ENCODE measurements at regions not wholly inside any gene's neighbourhood (a gene's known extent, or its start where the extent isn't known, plus 50 kb on each side); places are given as distances from the start of the nearest gene placed in this dataset.
A peak's percentile ranks its signal among the peaks of the same experiment; 100 is the strongest.
"Not testable (repeated sequence)": the region's sequence is repeated elsewhere in the genome, so short reads cannot be mapped to it uniquely, and the experiment has no call there.

DNA sequence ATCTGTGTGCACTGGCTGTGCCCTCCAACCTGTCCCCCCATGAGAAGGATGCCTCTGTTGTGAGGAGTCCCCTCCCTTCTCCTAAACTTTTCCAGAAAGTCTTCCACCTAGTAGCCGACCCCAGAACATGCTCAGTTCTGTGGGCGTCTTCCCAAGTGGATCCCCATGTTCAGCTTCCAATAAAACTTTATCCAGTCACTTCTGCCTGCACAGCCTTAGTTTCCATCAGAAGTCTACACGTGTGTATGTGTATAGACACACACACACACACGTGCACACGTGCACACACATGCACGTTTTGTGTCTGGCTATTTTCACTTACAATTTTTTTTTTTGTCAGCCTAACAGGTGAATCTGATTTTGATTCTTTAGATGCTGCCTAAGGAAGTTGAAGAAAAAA is 115.1 kb downstream of the RTP5 start:
- no peak for DNase-seq

DNA sequence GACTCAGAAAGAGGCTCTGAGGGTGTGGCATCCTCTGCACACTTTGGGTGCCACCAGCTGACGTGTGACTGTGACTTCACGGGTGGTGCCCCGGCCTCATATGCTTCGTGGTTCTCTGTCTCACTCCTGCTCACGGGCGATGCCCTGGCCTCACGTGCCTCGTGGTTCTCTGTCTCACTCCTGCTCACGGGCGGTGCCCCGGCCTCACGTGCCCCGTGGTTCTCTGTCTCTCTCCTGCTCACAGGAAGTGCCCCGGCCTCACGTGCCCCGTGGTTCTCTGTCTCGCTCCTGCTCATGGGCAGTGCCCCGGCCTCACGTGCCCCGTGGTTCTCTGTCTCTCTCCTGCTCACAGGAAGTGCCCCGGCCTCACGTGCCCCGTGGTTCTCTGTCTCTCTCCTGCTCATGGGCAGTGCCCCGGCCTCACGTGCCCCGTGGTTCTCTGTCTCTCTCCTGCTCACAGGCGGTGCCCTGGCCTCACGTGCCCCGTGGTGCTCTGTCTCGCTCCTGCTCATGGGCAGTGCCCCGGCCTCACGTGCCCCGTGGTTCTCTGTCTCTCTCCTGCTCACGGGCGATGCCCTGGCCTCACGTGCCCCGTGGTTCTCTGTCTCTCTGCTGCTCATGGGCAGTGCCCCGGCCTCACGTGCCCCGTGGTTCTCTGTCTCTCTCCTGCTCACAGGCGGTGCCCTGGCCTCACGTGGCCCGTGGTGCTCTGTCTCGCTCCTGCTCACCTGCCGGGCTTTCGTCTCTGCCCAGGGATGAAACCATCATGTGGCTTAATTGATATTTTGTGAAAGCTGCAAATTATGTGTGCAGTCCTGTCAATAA is 115.8 kb downstream of the RTP5 start:
- DNase-seq = peak in 4 of 5 donors; percentile 5 to 69 (median 48)

DNA sequence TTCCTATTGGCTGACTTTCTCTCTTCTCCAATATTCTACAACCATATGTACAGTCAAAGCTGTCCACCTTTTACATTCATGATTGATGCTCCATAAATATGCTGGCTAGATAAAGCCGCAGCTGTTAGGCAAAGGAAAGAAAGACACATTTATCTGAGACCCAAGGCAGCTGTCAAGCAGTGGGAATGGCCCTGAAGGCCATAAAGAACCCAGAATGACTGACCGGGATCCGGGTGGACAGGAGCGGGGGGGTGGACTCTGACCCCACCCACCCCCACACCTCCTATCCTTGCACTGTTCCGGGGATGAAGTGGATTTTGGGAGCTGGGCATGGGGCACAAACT is 116.4 kb downstream of the RTP5 start:
- no peak for DNase-seq

DNA sequence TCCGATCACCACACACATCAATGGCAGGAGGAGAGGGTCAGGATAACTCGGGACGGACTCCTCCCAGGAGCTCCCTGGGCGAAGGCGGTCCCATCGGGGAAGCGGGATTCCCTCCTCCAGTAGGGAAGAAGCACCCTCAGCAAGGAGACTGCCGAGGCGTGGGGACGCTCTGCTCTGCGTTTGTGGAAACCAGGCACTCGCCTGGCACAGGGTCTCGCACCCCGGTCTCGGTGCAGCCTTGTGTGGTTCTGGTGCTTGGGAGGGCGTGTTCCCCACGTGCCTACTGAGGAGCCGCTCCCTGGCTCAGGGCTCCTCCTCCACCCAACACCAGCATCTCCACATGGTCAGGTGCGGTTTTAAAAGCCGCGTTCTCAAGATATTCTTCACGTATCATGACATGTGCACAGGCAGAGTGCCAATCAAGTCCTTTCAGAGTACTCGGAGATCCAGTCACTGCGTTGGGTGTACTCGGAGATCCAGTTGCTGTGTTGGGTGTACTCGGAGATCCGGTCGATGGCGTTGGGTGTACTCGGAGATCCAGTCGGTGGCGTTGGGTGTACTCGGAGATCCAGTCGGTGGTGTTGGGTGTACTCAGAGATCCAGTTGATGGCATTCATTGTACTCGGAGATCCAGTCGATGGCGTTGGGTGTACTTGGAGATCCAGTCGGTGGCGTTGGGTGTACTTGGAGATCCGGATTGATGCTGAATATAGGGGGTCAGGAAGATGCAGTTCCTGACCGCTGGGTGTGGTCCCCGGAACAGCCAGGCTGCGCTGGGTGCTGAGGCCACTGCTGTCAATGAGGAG is 117.5 kb downstream of the RTP5 start:
- no peak for DNase-seq

DNA sequence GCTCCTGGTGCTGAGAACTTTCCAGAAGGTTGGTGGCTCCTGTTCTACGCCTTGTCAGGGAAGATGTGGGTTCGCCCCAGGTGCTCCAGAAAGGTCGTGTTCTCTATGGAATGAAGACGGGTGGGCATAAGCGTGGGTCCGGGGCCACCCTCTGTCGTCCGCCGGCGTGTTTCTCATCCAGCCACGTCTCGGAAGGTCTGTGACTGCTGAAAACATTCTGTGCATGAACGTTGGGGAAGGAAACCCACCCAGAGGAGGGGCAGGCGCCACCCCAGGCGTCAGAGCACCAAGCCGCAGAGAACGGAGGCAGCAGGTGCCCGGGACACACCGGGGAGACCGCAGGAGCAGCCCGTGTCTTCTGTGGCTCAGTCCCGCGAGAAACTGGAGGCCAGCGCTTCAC is 118.2 kb downstream of the RTP5 start:
- no peak for DNase-seq

DNA sequence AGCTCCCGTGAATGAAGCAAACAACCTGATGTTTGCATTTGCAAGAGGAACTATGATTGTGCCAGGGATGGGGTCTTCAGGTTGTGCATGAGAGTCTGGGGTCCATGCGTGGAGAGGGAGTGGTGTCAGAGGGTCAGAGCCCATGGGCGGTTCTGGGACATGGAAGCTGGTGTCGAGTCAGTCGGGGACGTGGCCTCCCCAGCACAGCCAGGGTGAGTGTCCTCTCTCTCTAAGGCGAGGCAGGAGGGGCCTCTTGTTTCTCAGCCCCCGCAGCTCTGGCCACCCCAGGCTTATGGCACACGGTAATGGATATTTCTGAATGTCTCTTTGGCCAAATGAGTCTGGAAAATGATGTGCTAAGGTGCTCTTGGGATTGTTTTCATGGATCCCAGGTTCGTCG is 118.6 kb downstream of the RTP5 start:
- DNase-seq = no peak

DNA sequence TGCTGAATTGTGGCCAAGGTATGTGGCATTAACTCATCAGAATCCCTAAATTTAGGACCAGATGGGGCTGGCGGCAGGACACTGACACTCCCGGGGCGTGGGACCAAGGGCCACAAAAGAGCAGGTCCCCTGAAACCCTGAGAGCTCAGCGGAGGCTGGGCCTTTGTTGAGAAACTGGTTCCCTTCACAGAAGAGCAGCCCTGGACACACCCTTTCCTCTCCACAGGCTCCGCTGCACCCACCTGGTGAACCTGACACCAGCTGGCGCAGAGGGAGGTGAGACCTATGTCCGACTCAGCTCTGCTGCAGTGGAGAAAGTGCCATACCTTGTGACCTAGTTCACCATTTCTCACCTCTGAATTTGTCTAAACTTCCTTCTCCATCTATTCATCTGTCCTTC is 119.5 kb downstream of the RTP5 start:
- DNase-seq = no peak

DNA sequence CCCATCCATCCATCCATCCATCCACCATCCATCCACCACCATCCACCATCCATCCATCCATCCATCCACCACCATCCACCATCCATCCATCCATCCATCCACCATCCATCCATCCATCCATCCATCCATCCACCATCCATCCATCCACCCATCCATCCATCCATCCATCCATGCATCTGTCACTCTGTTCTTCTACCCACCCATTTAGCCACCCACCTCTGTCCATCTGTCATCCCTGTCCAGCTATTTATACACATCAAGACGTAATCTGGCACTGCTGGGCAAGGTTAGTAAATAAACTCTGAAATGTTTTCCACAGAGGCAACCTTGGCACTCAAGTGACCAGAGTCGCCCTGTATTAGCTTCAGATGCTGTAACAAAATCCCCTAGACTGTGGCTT is 120.9 kb downstream of the RTP5 start:
- DNase-seq = no peak

DNA sequence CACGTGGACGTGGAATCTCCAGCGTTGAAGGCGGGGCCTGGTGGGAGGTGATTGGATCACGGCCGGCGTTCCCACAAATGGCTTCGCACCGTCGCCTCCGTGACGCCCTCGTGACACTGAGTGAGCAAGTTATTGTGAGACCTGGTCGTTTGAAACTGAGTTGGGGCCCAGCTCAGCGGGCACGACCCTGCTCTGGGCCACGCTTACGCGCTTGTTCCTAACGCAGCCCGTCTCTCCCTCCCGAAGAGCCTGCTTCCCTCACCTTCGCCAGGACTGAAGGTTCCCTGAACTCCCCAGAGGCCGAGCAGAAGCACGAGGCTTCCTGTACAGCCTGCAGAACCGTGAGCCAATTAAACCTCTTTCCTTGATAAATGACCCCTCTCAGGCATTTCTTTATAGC is 121.8 kb downstream of the RTP5 start:
- DNase-seq = no peak

DNA sequence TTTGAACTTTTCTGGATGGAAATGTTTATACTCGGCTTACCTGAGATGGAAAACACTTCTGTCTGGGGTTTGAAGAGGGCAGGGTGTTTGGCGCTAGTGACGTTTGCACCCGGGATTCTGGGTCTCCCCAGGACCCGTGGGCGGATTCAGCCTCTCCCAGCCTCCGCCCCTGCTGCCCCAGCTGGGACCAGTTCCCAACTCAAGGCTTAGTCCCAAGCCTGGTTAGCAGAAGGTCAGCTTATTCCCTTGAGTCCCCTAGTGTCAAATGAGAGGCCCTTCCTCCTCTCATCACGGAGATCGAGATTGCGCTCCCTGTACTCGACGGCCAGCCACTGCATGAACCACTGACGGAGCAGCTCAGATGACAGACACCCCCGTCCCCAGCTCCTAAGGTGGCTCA is 123.2 kb downstream of the RTP5 start:
- DNase-seq = no peak

DNA sequence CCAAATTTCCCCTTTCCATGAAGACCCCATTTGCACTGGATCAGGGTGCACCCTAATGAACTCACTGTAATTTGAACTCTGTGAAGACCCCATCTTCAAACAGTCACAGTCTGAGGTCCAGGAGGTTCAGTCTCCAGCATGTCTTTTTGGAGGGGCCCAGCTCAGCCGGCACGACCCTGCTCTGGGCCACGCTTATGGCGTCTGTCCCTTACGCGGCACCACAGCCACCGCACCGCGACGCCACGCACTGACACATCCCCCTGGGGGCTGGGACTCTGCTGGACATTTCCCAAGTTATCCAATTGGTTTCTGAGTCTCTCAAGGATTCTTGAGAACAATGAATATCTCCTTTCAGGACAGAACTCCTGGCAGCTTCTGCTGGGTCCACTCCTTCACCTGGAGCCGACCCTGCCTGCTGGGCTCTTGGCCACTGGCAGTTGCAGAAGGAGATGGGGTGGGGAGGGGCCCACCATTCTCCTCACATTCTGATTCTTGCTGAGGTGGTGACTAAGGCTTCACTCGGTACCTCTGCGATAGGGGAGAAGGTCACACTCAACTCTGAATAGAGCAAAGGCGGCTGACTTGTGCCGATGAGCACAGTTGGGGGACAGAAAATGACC is 124.0 kb downstream of the RTP5 start:
- no peak for DNase-seq

DNA sequence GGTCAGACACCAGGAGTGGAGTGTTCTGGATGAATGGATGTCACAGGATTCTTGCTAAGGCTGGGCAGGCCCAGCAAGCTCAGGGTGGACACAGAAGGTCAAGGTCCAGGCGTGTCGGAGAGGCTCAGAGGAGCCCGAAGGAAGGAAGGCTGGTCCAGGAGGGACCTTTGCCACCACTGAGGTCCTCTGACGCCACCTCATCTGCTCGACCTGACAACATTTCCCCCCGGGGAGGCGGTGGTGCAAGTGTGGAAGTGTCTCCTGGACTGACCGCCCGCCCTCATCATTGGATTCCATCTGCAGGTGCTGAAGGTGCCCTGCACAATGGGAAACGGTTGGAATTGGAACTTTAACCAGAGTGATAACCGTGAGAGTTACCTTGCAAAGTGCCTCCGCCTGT is 124.6 kb downstream of the RTP5 start:
- no peak for DNase-seq

DNA sequence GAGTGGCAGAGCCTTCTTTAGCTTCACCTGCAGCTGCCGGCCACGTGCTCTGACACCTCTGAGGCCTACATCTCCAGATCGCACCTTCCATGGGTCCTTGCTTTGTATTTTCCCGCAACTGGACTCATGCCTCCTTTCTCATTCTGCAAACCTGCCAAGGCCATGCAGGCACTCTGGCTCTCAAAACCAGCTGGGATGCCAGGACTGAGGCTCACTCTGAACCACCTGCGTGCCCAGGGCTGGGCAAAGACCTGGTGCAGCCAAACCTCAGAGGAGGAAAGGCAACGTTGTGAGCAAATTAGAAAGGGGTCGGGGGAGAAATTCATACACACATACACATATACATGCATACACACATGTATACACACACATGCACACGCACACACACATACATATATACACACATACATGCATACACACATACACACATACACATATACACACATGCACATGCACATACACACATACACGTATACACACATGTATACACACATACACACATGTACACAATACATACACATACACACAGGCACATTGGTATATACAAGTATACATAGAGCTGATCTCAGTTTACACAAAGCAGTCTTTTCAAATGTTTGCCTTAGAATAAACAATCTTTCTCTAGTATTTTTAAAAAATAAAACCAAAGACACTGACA is 125.2 kb downstream of the RTP5 start:
- no peak for DNase-seq

DNA sequence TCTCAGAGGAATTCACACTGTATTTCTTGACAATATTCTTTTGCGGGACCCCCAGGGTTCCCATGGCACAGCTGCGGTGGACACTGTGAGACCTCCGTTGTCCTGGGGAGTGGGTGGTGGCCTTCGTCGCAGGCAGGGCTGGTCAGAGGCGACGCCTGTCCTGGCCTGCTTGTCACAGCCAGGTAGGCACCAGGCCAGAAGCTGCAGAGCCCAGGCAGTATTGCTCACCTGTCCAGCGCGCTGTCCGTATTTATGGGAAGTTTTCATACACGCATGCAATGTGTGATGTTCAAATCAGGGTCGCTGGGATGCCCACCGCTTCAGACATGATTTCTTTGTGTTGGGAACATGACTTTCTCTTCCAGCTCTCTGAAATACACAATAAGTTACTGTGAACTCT is 126.6 kb downstream of the RTP5 start:
- no peak for DNase-seq

DNA sequence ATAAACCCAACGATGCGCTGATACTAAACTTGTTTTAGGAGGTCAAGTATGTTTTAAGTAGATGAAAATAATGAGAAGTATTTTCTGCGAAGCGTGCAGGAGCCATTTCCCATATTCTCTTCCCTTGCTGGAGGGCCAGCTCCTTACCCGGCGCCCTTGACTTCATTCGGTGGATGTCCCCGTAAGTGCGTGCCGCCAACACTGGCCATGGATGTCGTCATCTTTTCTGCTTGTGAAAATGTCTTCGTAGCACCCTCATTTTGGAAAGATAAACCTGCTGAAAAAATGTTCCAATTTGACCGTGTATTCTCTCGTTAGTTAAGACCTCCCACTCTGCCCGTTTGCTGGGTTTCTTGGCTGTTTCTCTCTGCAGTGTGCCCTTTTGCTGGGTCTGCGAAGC is 127.5 kb downstream of the RTP5 start:
- DNase-seq = no peak

DNA sequence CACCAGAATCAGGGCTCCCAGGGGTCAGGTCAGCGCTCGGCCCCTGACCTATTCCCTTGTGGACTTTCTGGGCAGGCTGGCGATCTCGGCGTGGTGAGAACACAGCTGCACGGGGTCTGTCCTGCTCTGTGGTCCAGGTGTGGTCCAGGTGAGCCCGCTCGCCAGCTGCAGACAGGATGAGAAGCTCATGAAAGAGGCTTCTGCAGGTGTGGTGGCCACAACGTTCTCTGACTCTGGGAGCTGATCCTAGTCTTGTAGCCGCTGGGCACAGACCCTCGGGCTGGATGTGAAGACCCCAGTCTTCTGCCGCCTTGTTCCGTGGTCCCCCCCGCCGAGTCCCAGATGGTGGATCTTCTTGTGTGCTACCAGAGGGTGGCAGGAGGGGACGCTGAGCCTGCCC is 129.7 kb downstream of the RTP5 start:
- no peak for DNase-seq

DNA sequence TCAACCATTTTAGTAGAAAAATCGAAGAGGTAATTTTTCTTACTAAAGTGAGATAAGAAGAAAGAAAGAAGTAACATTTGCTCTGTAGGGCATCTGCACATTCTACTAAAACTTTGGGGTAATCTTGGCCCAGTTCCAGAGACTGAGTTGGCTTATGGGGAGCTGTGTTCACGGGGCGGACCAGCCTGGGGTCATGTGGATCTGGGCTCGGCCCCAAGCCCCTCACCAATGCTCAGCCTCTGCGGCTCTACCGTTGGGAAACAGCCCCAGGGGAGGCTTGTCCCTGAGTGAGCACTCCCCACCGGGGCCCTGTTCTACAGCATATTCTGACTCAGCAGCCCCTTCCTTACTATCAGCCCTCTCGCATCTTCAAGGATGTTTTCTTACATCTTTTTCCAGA is 132.3 kb downstream of the RTP5 start:
- no peak for DNase-seq

DNA sequence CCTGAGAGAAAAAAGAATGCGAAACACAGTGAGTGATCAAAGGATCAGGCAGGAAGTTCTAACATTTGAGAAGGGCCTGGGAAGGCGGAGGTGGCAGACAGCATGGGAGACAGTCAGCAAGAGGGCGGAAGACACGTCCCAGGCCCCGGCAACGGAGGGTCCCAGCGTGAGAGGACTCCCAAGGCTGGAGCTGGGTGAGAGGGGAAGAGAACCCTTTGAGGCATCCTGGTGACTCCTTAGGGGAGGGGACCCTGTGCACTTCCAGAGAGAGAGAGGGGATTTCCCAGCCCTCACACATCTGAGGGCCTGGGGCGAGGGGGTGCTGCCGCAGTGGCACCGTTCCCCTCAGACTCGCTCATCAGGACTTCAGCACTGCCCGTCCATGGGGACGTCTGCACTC is 133.4 kb downstream of the RTP5 start:
- no peak for DNase-seq

DNA sequence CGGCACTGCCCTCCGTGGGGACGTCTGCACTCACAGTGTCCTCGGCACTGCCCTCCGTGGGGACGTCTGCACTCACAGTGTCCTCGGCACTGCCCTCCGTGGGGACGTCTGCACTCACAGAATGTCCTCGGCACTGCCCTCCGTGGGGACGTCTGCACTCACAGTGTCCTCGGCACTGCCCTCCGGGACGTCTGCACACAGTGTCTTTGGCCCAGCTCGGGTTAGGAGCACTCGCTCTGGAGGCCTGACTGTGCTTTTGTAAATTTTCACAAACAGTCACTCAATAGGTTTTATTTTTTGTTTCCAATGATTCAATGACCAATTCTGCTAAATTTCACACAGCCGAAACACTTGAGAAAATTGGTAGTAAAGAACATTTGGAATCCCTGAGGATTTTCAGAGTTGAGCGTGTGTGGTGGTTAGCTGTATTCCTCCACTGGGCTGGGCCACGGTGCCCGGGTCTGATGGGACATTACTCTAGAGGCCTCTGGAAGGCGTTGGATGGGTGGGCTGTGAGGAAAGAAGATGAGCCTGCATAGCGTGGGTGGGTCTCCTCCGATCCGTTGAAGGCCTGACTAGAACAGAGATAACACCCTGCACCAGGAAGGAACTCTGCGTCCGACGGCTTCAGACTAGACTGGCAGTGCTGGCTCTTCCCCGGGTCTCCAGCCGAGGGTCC is 134.8 kb downstream of the RTP5 start:
- DNase-seq = no peak

DNA sequence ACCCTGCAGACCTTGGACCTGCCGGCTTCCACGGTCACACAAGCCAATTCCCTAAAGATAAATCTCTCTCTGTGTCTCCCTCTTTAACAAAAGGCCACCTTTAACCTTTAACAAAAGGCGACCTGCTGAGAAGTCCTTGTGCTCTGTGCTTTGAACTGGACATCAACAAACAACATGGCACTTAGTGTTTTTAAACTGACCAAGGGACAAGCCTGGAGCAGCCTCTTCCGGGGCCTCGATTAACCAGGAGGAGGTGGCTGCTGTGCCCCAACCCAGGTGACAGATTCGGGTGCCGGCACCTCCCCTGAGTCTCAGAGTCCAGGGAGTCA is 135.3 kb downstream of the RTP5 start:
- no peak for DNase-seq

DNA sequence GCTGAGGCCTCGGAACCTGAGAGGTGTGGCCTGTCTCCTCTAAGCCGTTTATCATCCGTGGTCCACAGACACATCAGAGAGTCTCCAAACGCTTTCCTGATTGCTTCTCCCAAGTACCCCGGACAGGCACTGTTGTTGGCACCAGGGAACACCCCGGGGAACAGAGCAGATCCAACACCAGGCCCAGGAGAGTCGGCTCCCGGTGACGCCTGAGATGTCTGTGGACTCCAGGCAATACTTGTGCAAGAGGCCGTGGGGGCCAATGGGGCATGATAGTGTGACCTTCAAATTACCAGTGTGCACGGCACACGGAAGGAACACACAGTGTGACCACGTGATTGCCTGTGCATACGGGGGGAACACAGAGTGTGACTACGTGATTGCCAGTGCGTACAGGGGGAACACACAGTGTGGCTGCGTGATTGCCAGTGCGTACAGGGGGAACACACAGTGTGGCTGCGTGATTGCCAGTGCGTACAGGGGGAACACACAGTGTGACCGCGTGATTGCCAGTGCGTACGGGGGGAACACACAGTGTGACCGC is 136.6 kb downstream of the RTP5 start:
- not testable (repeated sequence) for DNase-seq

DNA sequence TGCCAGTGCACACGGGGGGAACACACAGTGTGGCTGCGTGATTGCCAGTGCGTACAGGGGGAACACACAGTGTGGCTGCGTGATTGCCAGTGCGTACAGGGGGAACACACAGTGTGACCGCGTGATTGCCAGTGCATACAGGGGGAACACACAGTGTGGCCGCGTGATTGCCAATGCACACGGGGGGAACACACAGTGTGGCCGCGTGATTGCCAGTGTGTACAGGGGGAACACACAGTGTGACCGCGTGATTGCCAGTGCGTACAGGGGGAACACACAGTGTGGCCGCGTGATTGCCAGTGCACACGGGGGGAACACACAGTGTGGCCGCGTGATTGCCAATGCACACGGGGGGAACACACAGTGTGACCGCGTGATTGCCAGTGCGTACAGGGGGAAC is 139.4 kb downstream of the RTP5 start:
- DNase-seq = not testable (repeated sequence)

DNA sequence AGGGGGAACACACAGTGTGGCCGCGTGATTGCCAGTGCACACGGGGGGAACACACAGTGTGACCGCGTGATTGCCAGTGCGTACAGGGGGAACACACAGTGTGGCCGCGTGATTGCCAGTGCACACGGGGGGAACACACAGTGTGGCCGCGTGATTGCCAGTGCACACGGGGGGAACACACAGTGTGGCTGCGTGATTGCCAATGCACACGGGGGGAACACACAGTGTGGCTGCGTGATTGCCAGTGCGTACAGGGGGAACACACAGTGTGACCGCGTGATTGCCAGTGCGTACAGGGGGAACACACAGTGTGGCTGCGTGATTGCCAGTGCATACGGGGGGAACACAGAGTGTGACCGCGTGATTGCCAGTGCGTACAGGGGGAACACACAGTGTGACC is 140.3 kb downstream of the RTP5 start:
- not testable (repeated sequence) for DNase-seq

Data from T-helper 1 cell (primary cell).